ENCODE measurements at regions not wholly inside any gene's neighbourhood (a gene's known extent, or its start where the extent isn't known, plus 50 kb on each side); places are given as distances from the start of the nearest gene placed in this dataset.
"Not testable (repeated sequence)": the region's sequence is repeated elsewhere in the genome, so short reads cannot be mapped to it uniquely, and the experiment has no call there.

DNA sequence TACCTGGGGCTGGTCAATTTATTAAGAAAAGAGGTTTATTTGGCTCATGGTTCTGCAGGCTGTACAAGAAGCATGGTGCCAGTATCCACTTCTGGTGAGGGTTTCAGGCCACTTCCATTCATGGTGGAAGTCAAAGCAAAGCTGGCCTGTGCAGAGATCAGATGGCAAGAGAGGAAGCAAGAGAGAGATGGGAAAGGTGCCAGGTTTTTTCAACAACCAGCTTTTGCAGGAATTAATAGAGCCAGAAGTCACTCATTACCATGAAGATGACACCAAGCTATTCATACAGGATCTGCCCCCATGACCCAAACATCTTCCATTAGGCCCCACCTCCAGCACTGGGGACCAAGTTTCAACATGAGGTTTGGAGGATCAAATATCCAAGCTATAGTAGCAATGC is 56.8 kb upstream of the ST3GAL5 start:
- Histone ChIP-seq H3K36me3 (ENCODE audit: control insufficient read depth, insufficient read depth, low read length) (no peaks in the 10 kb centered on the region), H3K27me3 (ENCODE audit: control insufficient read depth, insufficient read depth, low read length) (peaks cover 2% of the 10 kb centered on the region), H3K4me2 (ENCODE audit: extremely low read depth, insufficient read depth, low read length) (no peak overlapping the region), H3K4me1 (ENCODE audit: control insufficient read depth, extremely low read depth, insufficient read depth, low read length) (no peaks in the 10 kb centered on the region), H2AFZ (ENCODE audit: low read length) (no peak overlapping the region), H3K4me3 (replicated peaks in 1 of 4; ENCODE audit: control extremely low read depth in 1 of 4, insufficient read depth in 1 of 4, low read depth in 3 of 4, low read length in 4 of 4) (no peak overlapping the region), H3K79me2 (ENCODE audit: control insufficient read depth, insufficient read depth, low read length) (no peaks in the 10 kb centered on the region), H3K9me3 (ENCODE audit: control insufficient read depth, insufficient read depth, low read depth, low read length) (no peaks in the 10 kb centered on the region), H3K27ac (ENCODE audit: insufficient read depth, low read length) (no peak overlapping the region), H4K20me1 (ENCODE audit: control insufficient read depth, extremely low read depth, insufficient read depth, low read length) (no peaks in the 10 kb centered on the region), H3K9ac (ENCODE audit: insufficient read depth, low read length) (no peak overlapping the region)
- no peak for DNase-seq (ENCODE audit: low read depth in 2 of 2)
- TF ChIP-seq, protein P1, sequence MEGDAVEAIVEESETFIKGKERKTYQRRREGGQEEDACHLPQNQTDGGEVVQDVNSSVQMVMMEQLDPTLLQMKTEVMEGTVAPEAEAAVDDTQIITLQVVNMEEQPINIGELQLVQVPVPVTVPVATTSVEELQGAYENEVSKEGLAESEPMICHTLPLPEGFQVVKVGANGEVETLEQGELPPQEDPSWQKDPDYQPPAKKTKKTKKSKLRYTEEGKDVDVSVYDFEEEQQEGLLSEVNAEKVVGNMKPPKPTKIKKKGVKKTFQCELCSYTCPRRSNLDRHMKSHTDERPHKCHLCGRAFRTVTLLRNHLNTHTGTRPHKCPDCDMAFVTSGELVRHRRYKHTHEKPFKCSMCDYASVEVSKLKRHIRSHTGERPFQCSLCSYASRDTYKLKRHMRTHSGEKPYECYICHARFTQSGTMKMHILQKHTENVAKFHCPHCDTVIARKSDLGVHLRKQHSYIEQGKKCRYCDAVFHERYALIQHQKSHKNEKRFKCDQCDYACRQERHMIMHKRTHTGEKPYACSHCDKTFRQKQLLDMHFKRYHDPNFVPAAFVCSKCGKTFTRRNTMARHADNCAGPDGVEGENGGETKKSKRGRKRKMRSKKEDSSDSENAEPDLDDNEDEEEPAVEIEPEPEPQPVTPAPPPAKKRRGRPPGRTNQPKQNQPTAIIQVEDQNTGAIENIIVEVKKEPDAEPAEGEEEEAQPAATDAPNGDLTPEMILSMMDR (conservative IDR thresholded peaks at IDR 0.05 in 1 of 2, IDR thresholded peaks at IDR 0.05 in 1 of 2; ENCODE audit: low read depth in 1 of 2, low read length in 2 of 2) = no peak
- no peak for TF ChIP-seq EZH2 (IDR thresholded peaks at IDR 0.05; ENCODE audit: low read length, missing control alignments)

DNA sequence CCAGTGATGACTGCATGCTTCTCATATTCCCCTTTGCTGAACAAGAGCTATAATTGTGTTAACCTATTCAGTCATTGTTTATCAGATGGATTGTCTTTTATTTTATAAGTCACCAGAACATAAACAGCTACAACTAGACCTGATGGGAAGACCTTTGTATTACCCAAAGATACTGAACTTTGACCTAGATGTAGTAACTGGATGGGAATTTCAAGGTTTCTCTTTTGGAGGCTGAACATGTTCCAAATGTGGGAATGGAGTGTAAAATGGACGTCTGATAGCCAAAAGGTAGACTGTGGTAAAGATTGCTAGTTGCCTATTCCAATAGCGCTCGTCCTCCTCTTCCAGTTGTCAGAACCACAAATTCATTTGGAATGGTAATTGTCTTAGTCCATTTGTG is 56.4 kb upstream of the ST3GAL5 start:
- no peak overlapping the region for H3K27ac ChIP-seq (ENCODE audit: insufficient read depth, low read length)
- H3K9ac ChIP-seq (ENCODE audit: insufficient read depth, low read length) = no peak overlapping the region
- no peaks in the 10 kb centered on the region for H3K9me3 ChIP-seq (ENCODE audit: control insufficient read depth, insufficient read depth, low read depth, low read length)
- no peak overlapping the region for H3K4me2 ChIP-seq (ENCODE audit: extremely low read depth, insufficient read depth, low read length)
- no peak overlapping the region for H2AFZ ChIP-seq (ENCODE audit: low read length)
- H3K27me3 ChIP-seq (ENCODE audit: control insufficient read depth, insufficient read depth, low read length) = no peaks in the 10 kb centered on the region
- H3K4me3 ChIP-seq (replicated peaks in 1 of 4; ENCODE audit: control extremely low read depth in 1 of 4, insufficient read depth in 1 of 4, low read depth in 3 of 4, low read length in 4 of 4) = no peak overlapping the region
- TF ChIP-seq EZH2 (IDR thresholded peaks at IDR 0.05; ENCODE audit: low read length, missing control alignments) = no peak
- TF ChIP-seq, protein P1 (conservative IDR thresholded peaks at IDR 0.05 in 1 of 2, IDR thresholded peaks at IDR 0.05 in 1 of 2; ENCODE audit: low read depth in 1 of 2, low read length in 2 of 2) = no peak
- H3K4me1 ChIP-seq (ENCODE audit: control insufficient read depth, extremely low read depth, insufficient read depth, low read length) = no peaks in the 10 kb centered on the region
- DNase-seq (ENCODE audit: low read depth in 2 of 2) = no peak
- no peaks in the 10 kb centered on the region for H3K36me3 ChIP-seq (ENCODE audit: control insufficient read depth, insufficient read depth, low read length)
- no peaks in the 10 kb centered on the region for H4K20me1 ChIP-seq (ENCODE audit: control insufficient read depth, extremely low read depth, insufficient read depth, low read length)
- no peaks in the 10 kb centered on the region for H3K79me2 ChIP-seq (ENCODE audit: control insufficient read depth, insufficient read depth, low read length)

DNA sequence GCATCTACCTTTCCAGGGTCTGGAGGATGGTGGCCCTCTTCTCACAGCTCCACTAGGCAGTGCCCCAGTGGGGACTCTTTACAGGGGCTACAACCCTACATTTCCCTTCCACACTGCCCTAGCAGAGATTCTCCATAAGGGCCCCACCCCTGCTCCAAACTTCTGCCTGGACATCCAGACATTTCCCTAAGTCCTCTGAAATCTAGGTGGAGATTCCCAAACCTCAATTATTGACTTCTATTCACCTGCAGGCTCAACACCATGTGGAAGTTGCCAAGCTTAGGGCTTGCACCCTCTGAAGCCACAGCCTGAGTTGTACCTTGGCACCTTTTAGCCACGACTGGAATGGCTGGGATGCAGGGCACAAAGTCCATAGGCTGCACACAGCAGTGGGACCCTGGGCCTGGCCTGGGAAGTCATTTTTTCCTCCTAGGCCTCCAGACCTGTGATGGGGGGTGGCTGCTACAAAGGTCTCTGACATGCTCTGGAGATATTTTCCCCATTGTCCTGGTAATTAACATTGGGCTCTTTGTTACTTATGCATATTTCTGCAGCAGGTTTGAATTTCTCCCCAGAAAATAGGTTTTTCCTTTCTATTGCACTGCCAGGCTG is 53.7 kb upstream of the ST3GAL5 start:
- Histone ChIP-seq H3K27ac (ENCODE audit: insufficient read depth, low read length) (no peak overlapping the region), H3K9ac (ENCODE audit: insufficient read depth, low read length) (no peak overlapping the region), H2AFZ (ENCODE audit: low read length) (no peak overlapping the region), H3K36me3 (ENCODE audit: control insufficient read depth, insufficient read depth, low read length) (no peaks in the 10 kb centered on the region), H3K27me3 (ENCODE audit: control insufficient read depth, insufficient read depth, low read length) (peaks cover 2% of the 10 kb centered on the region), H3K4me1 (ENCODE audit: control insufficient read depth, extremely low read depth, insufficient read depth, low read length) (no peaks in the 10 kb centered on the region), H4K20me1 (ENCODE audit: control insufficient read depth, extremely low read depth, insufficient read depth, low read length) (no peaks in the 10 kb centered on the region), H3K4me3 (replicated peaks in 1 of 4; ENCODE audit: control extremely low read depth in 1 of 4, insufficient read depth in 1 of 4, low read depth in 3 of 4, low read length in 4 of 4) (no peak overlapping the region), H3K9me3 (ENCODE audit: control insufficient read depth, insufficient read depth, low read depth, low read length) (no peaks in the 10 kb centered on the region), H3K79me2 (ENCODE audit: control insufficient read depth, insufficient read depth, low read length) (no peaks in the 10 kb centered on the region), H3K4me2 (ENCODE audit: extremely low read depth, insufficient read depth, low read length) (no peak overlapping the region)
- TF ChIP-seq EZH2 (IDR thresholded peaks at IDR 0.05; ENCODE audit: low read length, missing control alignments) = no peak
- no peak for DNase-seq (ENCODE audit: low read depth in 2 of 2)

DNA sequence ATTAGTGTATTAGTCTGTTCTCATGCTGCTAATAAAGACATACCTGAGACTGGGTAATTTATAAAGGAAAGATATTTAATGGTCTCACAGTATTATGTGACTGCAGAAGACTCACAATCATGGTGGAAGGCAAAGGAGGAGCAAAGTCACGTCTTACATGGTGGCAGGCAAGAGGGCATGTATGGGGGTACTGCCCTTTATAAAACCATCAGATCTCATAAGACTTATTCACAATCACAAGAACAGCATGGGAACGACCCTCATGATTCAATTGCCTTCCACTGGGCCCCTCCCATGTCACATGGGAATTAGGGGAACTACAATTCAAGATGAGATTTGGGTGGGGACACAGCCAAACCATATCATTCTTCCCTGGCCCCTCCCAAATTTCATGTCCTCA is 52.7 kb upstream of the ST3GAL5 start:
- not testable (repeated sequence) for H3K9me3 ChIP-seq (ENCODE audit: control insufficient read depth, insufficient read depth, low read depth, low read length); H3K4me1 ChIP-seq (ENCODE audit: control insufficient read depth, extremely low read depth, insufficient read depth, low read length); DNase-seq (ENCODE audit: low read depth in 2 of 2); H2AFZ ChIP-seq (ENCODE audit: low read length); H3K79me2 ChIP-seq (ENCODE audit: control insufficient read depth, insufficient read depth, low read length); H4K20me1 ChIP-seq (ENCODE audit: control insufficient read depth, extremely low read depth, insufficient read depth, low read length); H3K9ac ChIP-seq (ENCODE audit: insufficient read depth, low read length); H3K4me3 ChIP-seq (replicated peaks in 1 of 4; ENCODE audit: control extremely low read depth in 1 of 4, insufficient read depth in 1 of 4, low read depth in 3 of 4, low read length in 4 of 4); H3K27me3 ChIP-seq (ENCODE audit: control insufficient read depth, insufficient read depth, low read length); H3K36me3 ChIP-seq (ENCODE audit: control insufficient read depth, insufficient read depth, low read length); H3K4me2 ChIP-seq (ENCODE audit: extremely low read depth, insufficient read depth, low read length); H3K27ac ChIP-seq (ENCODE audit: insufficient read depth, low read length)
